Esophagus muscularis mucosa (tissue), 3 donors: ENCODE measurements at regions not wholly inside any gene's neighbourhood (a gene's known extent, or its start where the extent isn't known, plus 50 kb on each side); places are given as distances from the start of the nearest gene placed in this dataset.

Source experiments
- EP300 ChIP-seq: sonication (generic); formaldehyde crosslinking; IDR thresholded peaks from one replicate; pipeline ENCODE4 v1.6.1; 2017; ENCODE audit warnings: antibody characterized with exemption
- TF ChIP-seq, protein P1 (sequence below), 3 experiments: fragments of 200-600 bp in 2 of 3; fragments of 450-650 bp in 1 of 3; sonication (generic) in 2 of 3; IDR thresholded peaks; one replicate each; pipeline ENCODE4 v1.5.1; 2017 to 2019; ENCODE audit warnings: antibody characterized with exemption in 3 of 3, mild to moderate bottlenecking in 2 of 3, moderate library complexity in 1 of 3

DNA sequence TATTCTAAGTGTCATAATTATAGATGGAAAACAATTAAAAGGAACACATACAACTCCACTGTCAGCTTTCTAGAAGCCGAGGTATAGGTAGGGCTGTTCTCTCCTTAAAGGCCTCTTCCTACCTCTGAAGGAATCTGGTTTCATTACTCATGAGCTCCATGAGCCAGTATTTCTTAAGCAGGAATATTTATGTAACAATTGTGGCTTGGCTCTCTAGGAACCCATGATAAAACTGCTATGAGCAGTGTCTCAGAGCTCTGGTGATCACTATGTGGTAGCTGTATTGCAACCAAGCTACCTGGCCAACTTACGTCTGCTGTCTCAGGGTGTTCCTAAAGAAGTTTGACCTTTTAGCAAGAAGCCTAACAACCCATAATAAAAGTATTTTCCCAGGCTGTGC is 157.7 kb downstream of the CEP120 start:
- TF ChIP-seq, protein P1, sequence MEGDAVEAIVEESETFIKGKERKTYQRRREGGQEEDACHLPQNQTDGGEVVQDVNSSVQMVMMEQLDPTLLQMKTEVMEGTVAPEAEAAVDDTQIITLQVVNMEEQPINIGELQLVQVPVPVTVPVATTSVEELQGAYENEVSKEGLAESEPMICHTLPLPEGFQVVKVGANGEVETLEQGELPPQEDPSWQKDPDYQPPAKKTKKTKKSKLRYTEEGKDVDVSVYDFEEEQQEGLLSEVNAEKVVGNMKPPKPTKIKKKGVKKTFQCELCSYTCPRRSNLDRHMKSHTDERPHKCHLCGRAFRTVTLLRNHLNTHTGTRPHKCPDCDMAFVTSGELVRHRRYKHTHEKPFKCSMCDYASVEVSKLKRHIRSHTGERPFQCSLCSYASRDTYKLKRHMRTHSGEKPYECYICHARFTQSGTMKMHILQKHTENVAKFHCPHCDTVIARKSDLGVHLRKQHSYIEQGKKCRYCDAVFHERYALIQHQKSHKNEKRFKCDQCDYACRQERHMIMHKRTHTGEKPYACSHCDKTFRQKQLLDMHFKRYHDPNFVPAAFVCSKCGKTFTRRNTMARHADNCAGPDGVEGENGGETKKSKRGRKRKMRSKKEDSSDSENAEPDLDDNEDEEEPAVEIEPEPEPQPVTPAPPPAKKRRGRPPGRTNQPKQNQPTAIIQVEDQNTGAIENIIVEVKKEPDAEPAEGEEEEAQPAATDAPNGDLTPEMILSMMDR (IDR thresholded peaks at IDR 0.05): no peak
- no peak for TF ChIP-seq EP300
